H1 (cell line): ENCODE measurements at regions not wholly inside any gene's neighbourhood (a gene's known extent, or its start where the extent isn't known, plus 50 kb on each side); places are given as distances from the start of the nearest gene placed in this dataset.

ENCODE experiments used
- CTCF ChIA-PET: fragments of 300-600 bp; sonication (Branson Sonifier 250); formaldehyde crosslinking; loops from one replicate; lab custom pipeline; 2021; ENCODE audit not compliant: partially characterized antibody; lab: Charles Lee
- POLR2A ChIA-PET: fragments of 300-600 bp; sonication (Branson Sonifier 250); formaldehyde crosslinking; loops from one replicate; lab custom pipeline; 2021; ENCODE audit warnings: inconsistent platforms; ENCODE audit not compliant: partially characterized antibody; lab: Charles Lee
- DNase-seq, 2 experiments: peaks; one replicate each; pipeline versions ENCODE4 v3.0.0 to v3.0.0-alpha.2; 2010 to 2022; ENCODE audit warnings: low spot score in 2 of 2, low read depth in 1 of 2, mixed read lengths in 1 of 2
- FAIRE-seq: peaks from 2 replicates; lab custom pipeline; 2011; peaks lifted over from hg19 to GRCh38; lab: Jason Lieb, UNC
- H2AFZ ChIP-seq: 2 replicates; pipeline ENCODE4 v1.8.1; 2012; ENCODE audit warnings: low read length, inconsistent platforms
- H2AK5ac ChIP-seq: 2 replicates; pipeline ENCODE4 v1.6.1; 2013; ENCODE audit warnings: low read depth, low read length
- H2BK120ac ChIP-seq: replicated peaks from 2 replicates; pipeline ENCODE3; 2013; ENCODE audit warnings: low read depth, low read length, inconsistent platforms
- H2BK12ac ChIP-seq: 2 replicates; pipeline ENCODE4 v1.6.1; 2013; ENCODE audit warnings: low read depth, low read length
- H2BK15ac ChIP-seq: 2 replicates; pipeline ENCODE4 v1.6.1; 2013; ENCODE audit warnings: low read length
- H2BK20ac ChIP-seq: 2 replicates; pipeline ENCODE4 v1.6.1; 2013; ENCODE audit warnings: low read length
- H2BK5ac ChIP-seq: 2 replicates; pipeline ENCODE4 v1.6.1; 2013; ENCODE audit warnings: low read depth, low read length
- H3K14ac ChIP-seq: 2 replicates; pipeline ENCODE4 v1.6.1; 2013; ENCODE audit warnings: inconsistent platforms; ENCODE audit not compliant: insufficient read length
- H3K18ac ChIP-seq: 2 replicates; pipeline ENCODE4 v1.6.1; 2013; ENCODE audit warnings: low read length; ENCODE audit errors: extremely low read depth
- H3K23ac ChIP-seq: 2 replicates; pipeline ENCODE4 v1.6.1; 2013; ENCODE audit warnings: inconsistent platforms; ENCODE audit not compliant: insufficient read length
- H3K23me2 ChIP-seq: 2 replicates; pipeline ENCODE4 v1.6.1; 2013; ENCODE audit warnings: low read depth, low read length
- H3K27ac ChIP-seq: 2 replicates; pipeline ENCODE4 v1.6.1; 2011; ENCODE audit warnings: low read depth, low read length, inconsistent platforms
- H3K27me3 ChIP-seq, 4 experiments: replicated peaks in 1 of 4; 1 replicate in 1 of 4; 2 replicates in 3 of 4; pipeline versions ENCODE4 v1.6.1 to v1.8.1; 2011 to 2013; ENCODE audit warnings: low read length in 3 of 4, mild to moderate bottlenecking in 3 of 4, inconsistent platforms in 2 of 4, mixed read lengths in 2 of 4, moderate library complexity in 1 of 4; ENCODE audit not compliant: control insufficient read depth in 3 of 4, insufficient read depth in 3 of 4; ENCODE audit errors: extremely low read depth in 1 of 4
- H3K36me3 ChIP-seq, 4 experiments: 2 replicates each; pipeline versions ENCODE4 v1.6.1 to v1.8.1; 2011 to 2013; ENCODE audit warnings: mild to moderate bottlenecking in 4 of 4, low read length in 3 of 4, moderate library complexity in 2 of 4, control low read depth in 1 of 4, inconsistent platforms in 1 of 4; ENCODE audit not compliant: insufficient read depth in 4 of 4, control insufficient read depth in 2 of 4
- H3K4ac ChIP-seq: replicated peaks from 2 replicates; pipeline ENCODE3; 2013; ENCODE audit warnings: low read length, low read depth, mixed read lengths, inconsistent platforms; ENCODE audit not compliant: insufficient read length
- H3K4me1 ChIP-seq, 4 experiments: replicated peaks in 1 of 4; 1 replicate in 1 of 4; 2 replicates in 3 of 4; pipeline versions ENCODE4 v1.6.1 to v1.8.1; 2011 to 2013; ENCODE audit warnings: low read length in 3 of 4, inconsistent platforms in 2 of 4, mixed read lengths in 1 of 4; ENCODE audit not compliant: insufficient read depth in 4 of 4, control insufficient read depth in 3 of 4
- H3K4me2 ChIP-seq, 2 experiments: 2 replicates each; pipeline versions ENCODE4 v1.6.1 to v1.8.1; 2011 to 2013; ENCODE audit warnings: low read depth in 2 of 2, low read length in 2 of 2, control low read depth in 1 of 2, inconsistent platforms in 1 of 2, mild to moderate bottlenecking in 1 of 2; ENCODE audit not compliant: insufficient read depth in 1 of 2
- H3K4me3 ChIP-seq, 4 experiments: fragments of 200-600, 300-600 bp in 1 of 4; sonication (generic), shearing (Covaris generic), sonication (Bioruptor Twin) in 1 of 4; 2 replicates each; pipeline versions ENCODE4 v1.5.1 to v1.8.1; 2011 to 2016; ENCODE audit warnings: low read length in 4 of 4, low read depth in 3 of 4, control low read depth in 2 of 4, inconsistent platforms in 2 of 4, mild to moderate bottlenecking in 2 of 4, mixed read lengths in 1 of 4, moderate library complexity in 1 of 4; ENCODE audit not compliant: insufficient read depth in 2 of 4; ENCODE audit errors: extremely low read depth in 1 of 4
- H3K56ac ChIP-seq: replicated peaks from 2 replicates; pipeline ENCODE3; 2013; ENCODE audit warnings: low read depth, mild to moderate bottlenecking, mixed read lengths, low read length, inconsistent platforms; ENCODE audit not compliant: insufficient read length
- H3K79me1 ChIP-seq: 2 replicates; pipeline ENCODE4 v1.6.1; 2013; ENCODE audit warnings: low read depth, low read length, control low read depth
- H3K79me2 ChIP-seq, 2 experiments: 2 replicates each; pipeline versions ENCODE4 v1.6.1 to v1.8.1; 2012 to 2013; ENCODE audit warnings: low read length in 2 of 2, mild to moderate bottlenecking in 2 of 2, inconsistent platforms in 1 of 2; ENCODE audit not compliant: insufficient read depth in 2 of 2, control insufficient read depth in 1 of 2
- H3K9ac ChIP-seq, 4 experiments: replicated peaks in 1 of 4; 1 replicate in 1 of 4; 2 replicates in 3 of 4; pipeline versions ENCODE4 v1.6.1 to v1.8.1; 2011 to 2013; ENCODE audit warnings: low read depth in 3 of 4, low read length in 3 of 4, control low read depth in 2 of 4, mild to moderate bottlenecking in 2 of 4, moderate library complexity in 2 of 4, inconsistent platforms in 1 of 4; ENCODE audit errors: extremely low read depth in 1 of 4
- H3K9me3 ChIP-seq, 2 experiments: 2 replicates each; pipeline versions ENCODE4 v1.6.1 to v1.8.1; 2012 to 2013; ENCODE audit warnings: mild to moderate bottlenecking in 2 of 2, moderate library complexity in 2 of 2, control low read depth in 1 of 2, inconsistent platforms in 1 of 2, low read depth in 1 of 2, low read length in 1 of 2, mixed read lengths in 1 of 2; ENCODE audit not compliant: insufficient read depth in 2 of 2
- H4K20me1 ChIP-seq, 2 experiments: replicated peaks in 1 of 2; 2 replicates each; pipeline versions ENCODE3 to v1.8.1; 2011 to 2013; ENCODE audit warnings: inconsistent platforms in 2 of 2, low read length in 2 of 2, mild to moderate bottlenecking in 1 of 2; ENCODE audit not compliant: insufficient read depth in 2 of 2, control insufficient read depth in 1 of 2
- H4K5ac ChIP-seq: 2 replicates; pipeline ENCODE4 v1.6.1; 2013; ENCODE audit warnings: low read length, low read depth, mixed read lengths, inconsistent platforms; ENCODE audit not compliant: insufficient read length
- H4K8ac ChIP-seq: 2 replicates; pipeline ENCODE4 v1.8.0; 2013; ENCODE audit warnings: mild to moderate bottlenecking, moderate library complexity, low read length, inconsistent platforms; ENCODE audit not compliant: insufficient read depth; ENCODE audit errors: extremely low read depth
- H4K91ac ChIP-seq: replicated peaks from 2 replicates; pipeline ENCODE3; 2013; ENCODE audit warnings: low read length, mixed read lengths, inconsistent platforms; ENCODE audit not compliant: insufficient read length
- CEBPB ChIP-seq: IDR thresholded peaks from 2 replicates; pipeline ENCODE4 v1.6.1; 2012; ENCODE audit warnings: low read depth, low read length
- EGR1 ChIP-seq: IDR thresholded peaks from 2 replicates; pipeline ENCODE4 v1.6.1; 2011; ENCODE audit warnings: low read depth, low read length, borderline replicate concordance
- GTF2F1 ChIP-seq: IDR thresholded peaks from 2 replicates; pipeline ENCODE4 v1.6.1; 2012; ENCODE audit warnings: low read depth, low read length, improper control_type of control experiment, borderline replicate concordance
- HDAC6 ChIP-seq: IDR thresholded peaks from one replicate; pipeline ENCODE4 v1.7.1; 2012; ENCODE audit warnings: low read depth, mild to moderate bottlenecking, inconsistent platforms, low read length, moderate library complexity
- RAD21 ChIP-seq, 2 experiments: IDR thresholded peaks in 1 of 2; conservative IDR thresholded peaks in 1 of 2; 2 replicates each; pipeline ENCODE4 v1.6.1; 2011; ENCODE audit warnings: low read depth in 2 of 2, low read length in 2 of 2, improper control_type of control experiment in 1 of 2, inconsistent platforms in 1 of 2, mild to moderate bottlenecking in 1 of 2, moderate library complexity in 1 of 2
- RBBP5 ChIP-seq: IDR thresholded peaks from 2 replicates; pipeline ENCODE4 v1.7.1; 2012; ENCODE audit warnings: low read depth, mild to moderate bottlenecking, inconsistent platforms, low read length, moderate library complexity, borderline replicate concordance
- RNF2 ChIP-seq: fragments of 200-900, 300-1000 bp; sonication (generic); IDR thresholded peaks from 2 replicates; pipeline ENCODE4 v1.7.1; 2016; ENCODE audit warnings: borderline replicate concordance, low read depth, mild to moderate bottlenecking, antibody characterized with exemption, low read length; ENCODE audit not compliant: poor library complexity, severe bottlenecking; ENCODE audit errors: missing control alignments
- SAP30 ChIP-seq: fragments of 300-600 bp; sonication (generic); IDR thresholded peaks from 2 replicates; pipeline ENCODE4 v1.7.1; 2012; ENCODE audit warnings: low read length, moderate library complexity, mild to moderate bottlenecking, inconsistent platforms; ENCODE audit not compliant: insufficient read depth, insufficient replicate concordance
- SP1 ChIP-seq: IDR thresholded peaks from 2 replicates; pipeline ENCODE4 v1.6.1; 2011; ENCODE audit warnings: low read depth, low read length
- ZNF274 ChIP-seq: IDR thresholded peaks from 2 replicates; pipeline ENCODE4 v1.7.0; 2012; ENCODE audit warnings: low read length, borderline replicate concordance; ENCODE audit errors: extremely low read depth
- WGBS, 2 experiments: shearing (Covaris generic) in 1 of 2; methylation state at CpG; one replicate each; pipeline versions ENCODE4 v1.1.6 to v1.1.7; 2013 to 2015; ENCODE audit warnings: low lambda C conversion rate in 2 of 2, mixed read lengths in 2 of 2, inconsistent platforms in 1 of 2, low coverage in 1 of 2, missing lambda C conversion rate in 1 of 2; ENCODE audit not compliant: insufficient replicate concordance in 2 of 2, insufficient coverage in 1 of 2, insufficient read length in 1 of 2; ENCODE audit errors: extremely low coverage in 1 of 2, missing lambda C conversion rate in 1 of 2; 5-methylcytosine and 5-hydroxymethylcytosine counted together
- TF ChIP-seq, protein P1 (sequence below), 3 experiments: IDR thresholded peaks; 1 replicate in 2 of 3; 2 replicates in 1 of 3; pipeline versions ENCODE4 v1.5.1 to v1.6.1; 2011; ENCODE audit warnings: low read length in 3 of 3, mild to moderate bottlenecking in 3 of 3, inconsistent platforms in 2 of 3, low read depth in 1 of 3, moderate library complexity in 1 of 3; ENCODE audit not compliant: insufficient read depth in 1 of 3; ENCODE audit errors: control extremely low read depth in 1 of 3

DNA sequence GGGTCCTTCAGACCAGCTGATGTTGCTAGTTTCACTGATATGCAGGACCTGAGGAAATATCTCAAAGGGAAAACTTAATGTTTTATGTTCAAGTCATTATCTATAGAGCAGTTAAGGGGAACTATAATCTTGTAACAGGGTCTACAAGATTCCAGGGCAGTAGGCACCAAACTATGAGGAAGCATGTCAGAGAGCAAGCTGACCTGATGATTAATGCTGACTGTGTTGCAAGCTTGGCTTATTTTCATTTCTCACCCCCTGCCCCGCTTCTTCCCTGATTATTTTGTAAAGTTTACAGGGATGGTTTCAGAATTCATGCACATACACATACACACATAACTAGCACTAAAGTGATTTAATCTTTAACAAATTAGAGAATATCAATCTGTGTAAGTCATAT is 84.3 kb upstream of the CACNA2D1 start:
- 88% methylated on average over 1 of the region's 1 CpG; no CpG with 5 or more reads in 1 of the 2 experiments for WGBS, 2 experiments
- Histone ChIP-seq H3K23ac (no peak overlapping the region), H2BK15ac (no peak overlapping the region), H4K91ac (no peak overlapping the region), H3K27me3 (no peaks in the 10 kb centered on the region), H3K9ac (no peak overlapping the region), H4K5ac (no peak overlapping the region), H3K9me3 (no peaks in the 10 kb centered on the region), H4K20me1 (no peaks in the 10 kb centered on the region), H3K4ac (no peak overlapping the region), H2BK120ac (no peak overlapping the region), H2BK20ac (no peak overlapping the region), H3K27ac (no peak overlapping the region), H2BK5ac (no peak overlapping the region), H2AK5ac (no peak overlapping the region), H3K79me1 (no peaks in the 10 kb centered on the region), H3K36me3 (no peaks in the 10 kb centered on the region), H2BK12ac (no peak overlapping the region), H3K4me2 (no peak overlapping the region), H3K4me3 (no peak overlapping the region), H3K23me2 (no peaks in the 10 kb centered on the region), H2AFZ (no peak overlapping the region), H3K56ac (no peak overlapping the region), H3K4me1 (peaks cover 0 to 3% (median 0%) of the 10 kb centered on the region in 4 experiments; a peak in 2 of 7 replicates), H4K8ac (no peak overlapping the region), H3K14ac (no peak overlapping the region), H3K18ac (no peak overlapping the region), H3K79me2 (no peaks in the 10 kb centered on the region)
- no peak for FAIRE-seq
- ChIA-PET CTCF (interaction anchor here (0.6 to 0.7 kb wide), 2 partner anchors 61 to 199 kb away, joined by 3 to 4 read pairs; no protein-coding TSS in a partner anchor), POLR2A (no interaction called here)
- no peak for DNase-seq
- TF ChIP-seq EGR1 (no peak), ZNF274 (no peak), RAD21 (IDR thresholded peaks at IDR 0.05 in 1 of 2, conservative IDR thresholded peaks at IDR 0.05 in 1 of 2; ENCODE audit: low read depth in 2 of 2, low read length in 2 of 2) (no peak), HDAC6 (no peak), RNF2 (no peak), GTF2F1 (no peak), SP1 (no peak), CEBPB (no peak), RBBP5 (no peak), SAP30 (no peak)
- TF ChIP-seq, protein P1, sequence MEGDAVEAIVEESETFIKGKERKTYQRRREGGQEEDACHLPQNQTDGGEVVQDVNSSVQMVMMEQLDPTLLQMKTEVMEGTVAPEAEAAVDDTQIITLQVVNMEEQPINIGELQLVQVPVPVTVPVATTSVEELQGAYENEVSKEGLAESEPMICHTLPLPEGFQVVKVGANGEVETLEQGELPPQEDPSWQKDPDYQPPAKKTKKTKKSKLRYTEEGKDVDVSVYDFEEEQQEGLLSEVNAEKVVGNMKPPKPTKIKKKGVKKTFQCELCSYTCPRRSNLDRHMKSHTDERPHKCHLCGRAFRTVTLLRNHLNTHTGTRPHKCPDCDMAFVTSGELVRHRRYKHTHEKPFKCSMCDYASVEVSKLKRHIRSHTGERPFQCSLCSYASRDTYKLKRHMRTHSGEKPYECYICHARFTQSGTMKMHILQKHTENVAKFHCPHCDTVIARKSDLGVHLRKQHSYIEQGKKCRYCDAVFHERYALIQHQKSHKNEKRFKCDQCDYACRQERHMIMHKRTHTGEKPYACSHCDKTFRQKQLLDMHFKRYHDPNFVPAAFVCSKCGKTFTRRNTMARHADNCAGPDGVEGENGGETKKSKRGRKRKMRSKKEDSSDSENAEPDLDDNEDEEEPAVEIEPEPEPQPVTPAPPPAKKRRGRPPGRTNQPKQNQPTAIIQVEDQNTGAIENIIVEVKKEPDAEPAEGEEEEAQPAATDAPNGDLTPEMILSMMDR (IDR thresholded peaks at IDR 0.05; ENCODE audit: control extremely low read depth in 1 of 3, insufficient read depth in 1 of 3, low read depth in 1 of 3, low read length in 3 of 3) = no peak
